Neural progenitor cell (in vitro differentiated cells): ENCODE measurements at regions not wholly inside any gene's neighbourhood (a gene's known extent, or its start where the extent isn't known, plus 50 kb on each side); places are given as distances from the start of the nearest gene placed in this dataset.

Experiments used
- CTCF ChIP-seq: fragments of 200-600 bp; sonication (generic); IDR thresholded peaks from 2 replicates; pipeline ENCODE4 v1.5.1; 2017; ENCODE audit warnings: antibody characterized with exemption, mild to moderate bottlenecking
- EZH2 ChIP-seq: fragments of 200-600 bp; sonication (generic); IDR thresholded peaks from 2 replicates; pipeline ENCODE4 v1.6.1; 2017; ENCODE audit warnings: antibody characterized with exemption, mild to moderate bottlenecking, moderate library complexity
- EZH2phosphoT487 ChIP-seq: fragments of 200-600 bp; sonication (generic); IDR thresholded peaks from 2 replicates; pipeline ENCODE4 v1.6.1; 2017; ENCODE audit warnings: antibody characterized with exemption

DNA sequence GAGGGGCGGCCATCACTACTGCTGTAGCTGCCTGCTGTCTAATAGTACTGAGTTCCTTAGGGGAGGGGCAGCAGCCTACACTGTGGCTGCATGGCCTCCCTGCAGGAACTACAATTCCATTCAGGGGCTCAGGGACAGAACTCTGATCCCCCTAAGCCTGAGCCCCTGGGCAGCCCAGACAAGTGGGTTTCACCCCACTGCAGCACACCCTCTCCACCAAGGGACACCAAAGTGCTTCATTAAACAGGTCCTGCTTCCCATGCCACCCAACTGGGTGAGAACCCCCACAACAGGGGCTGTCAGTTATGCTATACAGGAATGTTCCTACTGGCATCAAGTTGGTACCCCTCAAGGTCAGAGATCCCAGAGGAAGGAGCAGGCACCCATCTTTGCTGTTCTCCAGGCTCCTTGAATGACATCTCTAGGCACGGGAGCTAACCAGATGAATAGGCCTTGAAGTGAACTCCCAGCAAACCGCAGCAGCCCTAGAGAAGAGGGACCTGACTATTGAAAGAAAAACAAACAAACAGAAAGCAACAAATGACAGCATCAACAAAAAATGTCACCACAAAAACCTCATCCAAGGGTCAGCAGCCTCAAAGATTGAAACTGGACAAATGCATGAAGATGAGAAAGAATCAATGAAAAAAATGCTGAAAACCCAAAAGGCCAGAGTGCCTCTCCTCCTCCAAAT, 437.4 kb downstream of the NUF2 start:
- TF ChIP-seq CTCF (no peak), EZH2 (no peak), EZH2phosphoT487 (no peak)
